ENCODE measurements at regions not wholly inside any gene's neighbourhood (a gene's known extent, or its start where the extent isn't known, plus 50 kb on each side); places are given as distances from the start of the nearest gene placed in this dataset.

GRCh38 chr6:25006075-25006474 lies 70.3 kb upstream of the RIPOR2 start:
- TF ChIP-seq CTCF (IDR thresholded peaks at IDR 0.05) (no peak), E2F1 (CRISPR knock-in tag; IDR thresholded peaks at IDR 0.05) (no peak), FOXP4 (CRISPR knock-in tag; IDR thresholded peaks at IDR 0.05) (no peak), MAX (CRISPR knock-in tag; IDR thresholded peaks at IDR 0.05) (no peak), FOXK1 (CRISPR knock-in tag; IDR thresholded peaks at IDR 0.05) (no peak), ATF3 (CRISPR knock-in tag; conservative IDR thresholded peaks at IDR 0.05) (no peak), CBFB (CRISPR knock-in tag; IDR thresholded peaks at IDR 0.05; ENCODE audit: low read depth) (no peak), TEAD4 (CRISPR knock-in tag; IDR thresholded peaks at IDR 0.05) (no peak), ZBTB21 (CRISPR knock-in tag; IDR thresholded peaks at IDR 0.05; ENCODE audit: borderline replicate concordance) (no peak), CREB1 (CRISPR knock-in tag; IDR thresholded peaks at IDR 0.05) (no peak)

All from WTC11 (cell line).